ENCODE measurements at regions not wholly inside any gene's neighbourhood (a gene's known extent, or its start where the extent isn't known, plus 50 kb on each side); places are given as distances from the start of the nearest gene placed in this dataset.
"Not testable (repeated sequence)": the region's sequence is repeated elsewhere in the genome, so short reads cannot be mapped to it uniquely, and the experiment has no call there.

- DNase-seq (ENCODE audit: low read depth in 2 of 2) = no peak
Measured at GRCh38 chr19:30228835-30229524, 143.2 kb upstream of the ZNF536 start.

GRCh38 chr19:30229525-30230174 is 142.5 kb upstream of the ZNF536 start:
- no peak for DNase-seq (ENCODE audit: low read depth in 2 of 2)

- DNase-seq (ENCODE audit: low read depth in 2 of 2) = no peak
Measured at GRCh38 chr19:30231408-30232318, 140.5 kb upstream of the ZNF536 start.

GRCh38 chr19:30233375-30233774 is 138.8 kb upstream of the ZNF536 start:
- DNase-seq (ENCODE audit: low read depth in 2 of 2) = no peak

GRCh38 chr19:30235946-30236345 is 136.2 kb upstream of the ZNF536 start:
- no peak for DNase-seq (ENCODE audit: low read depth in 2 of 2)

- DNase-seq (ENCODE audit: low read depth in 2 of 2) = no peak
Measured at GRCh38 chr19:30236587-30236986, 135.6 kb upstream of the ZNF536 start.

- no peak for DNase-seq (ENCODE audit: low read depth in 2 of 2)
Measured at GRCh38 chr19:30237140-30237539, 135.0 kb upstream of the ZNF536 start.

GRCh38 chr19:30240904-30241695 is 131.1 kb upstream of the ZNF536 start:
- no peak for DNase-seq (ENCODE audit: low read depth in 2 of 2)

GRCh38 chr19:30244533-30244932 is 127.7 kb upstream of the ZNF536 start:
- no peak for DNase-seq (ENCODE audit: low read depth in 2 of 2)

- no peak for DNase-seq (ENCODE audit: low read depth in 2 of 2)
Measured at GRCh38 chr19:30245401-30246039, 126.7 kb upstream of the ZNF536 start.

- no peak for DNase-seq (ENCODE audit: low read depth in 2 of 2)
Measured at GRCh38 chr19:30249911-30250310, 122.3 kb upstream of the ZNF536 start.

- no peak for DNase-seq (ENCODE audit: low read depth in 2 of 2)
Measured at GRCh38 chr19:30252214-30252613, 120.0 kb upstream of the ZNF536 start.

- DNase-seq (ENCODE audit: low read depth in 2 of 2) = no peak
Measured at GRCh38 chr19:30253581-30253996, 118.6 kb upstream of the ZNF536 start.

GRCh38 chr19:30254158-30254557 is 118.0 kb upstream of the ZNF536 start:
- no peak for DNase-seq (ENCODE audit: low read depth in 2 of 2)

GRCh38 chr19:30254789-30255188 is 117.4 kb upstream of the ZNF536 start:
- no peak for DNase-seq (ENCODE audit: low read depth in 2 of 2)

- DNase-seq (ENCODE audit: low read depth in 2 of 2) = no peak
Measured at GRCh38 chr19:30255791-30256495, 116.2 kb upstream of the ZNF536 start.

GRCh38 chr19:30256496-30256850 is 115.7 kb upstream of the ZNF536 start:
- DNase-seq (ENCODE audit: low read depth in 2 of 2) = no peak

- DNase-seq (ENCODE audit: low read depth in 2 of 2) = no peak
Measured at GRCh38 chr19:30263830-30264381, 108.3 kb upstream of the ZNF536 start.

- not testable (repeated sequence) for DNase-seq (ENCODE audit: low read depth in 2 of 2)
Measured at GRCh38 chr19:30265918-30266317, 106.3 kb upstream of the ZNF536 start.

- DNase-seq (ENCODE audit: low read depth in 2 of 2) = no peak
Measured at GRCh38 chr19:30266687-30267086, 105.5 kb upstream of the ZNF536 start.

Measured in dermis microvascular lymphatic vessel endothelial cell (primary cell).